ENCODE measurements at regions not wholly inside any gene's neighbourhood (a gene's known extent, or its start where the extent isn't known, plus 50 kb on each side); places are given as distances from the start of the nearest gene placed in this dataset.

- TF ChIP-seq FOXP2 (optimal IDR thresholded peaks at IDR 0.05; ENCODE audit: borderline replicate concordance, extremely low read depth, extremely low read length, insufficient read depth) (no peak), SIN3A (IDR thresholded peaks at IDR 0.05; ENCODE audit: borderline replicate concordance, insufficient read depth, low read length) (no peak)
Observed at GRCh38 chr1:29519108-29519787, 282.9 kb downstream of the PTPRU start.

GRCh38 chr1:29518183-29518835 lies 282.0 kb downstream of the PTPRU start:
- TF ChIP-seq TAF1 (IDR thresholded peaks at IDR 0.05; ENCODE audit: borderline replicate concordance, insufficient read depth, low read length) (no peak), FOXP2 (optimal IDR thresholded peaks at IDR 0.05; ENCODE audit: borderline replicate concordance, extremely low read depth, extremely low read length, insufficient read depth) (no peak), POLR2AphosphoS5 (IDR thresholded peaks at IDR 0.05; ENCODE audit: low read depth, low read length) (no peak), REST (IDR thresholded peaks at IDR 0.05; ENCODE audit: insufficient read depth in 1 of 2, low read depth in 2 of 2, low read length in 2 of 2) (no peak), SIN3A (IDR thresholded peaks at IDR 0.05; ENCODE audit: borderline replicate concordance, insufficient read depth, low read length) (no peak)

- TF ChIP-seq SIN3A (IDR thresholded peaks at IDR 0.05; ENCODE audit: borderline replicate concordance, insufficient read depth, low read length): no peak
- TF ChIP-seq REST (IDR thresholded peaks at IDR 0.05; ENCODE audit: insufficient read depth in 1 of 2, low read depth in 2 of 2, low read length in 2 of 2): no peak
- no peak for TF ChIP-seq POLR2AphosphoS5 (IDR thresholded peaks at IDR 0.05; ENCODE audit: low read depth, low read length)
- no peak for TF ChIP-seq FOXP2 (optimal IDR thresholded peaks at IDR 0.05; ENCODE audit: borderline replicate concordance, extremely low read depth, extremely low read length, insufficient read depth)
- TF ChIP-seq TAF1 (IDR thresholded peaks at IDR 0.05; ENCODE audit: borderline replicate concordance, insufficient read depth, low read length): no peak
Observed at GRCh38 chr1:29517251-29518086, 281.1 kb downstream of the PTPRU start.

GRCh38 chr1:29516063-29516820 lies 279.9 kb downstream of the PTPRU start:
- no peak for TF ChIP-seq SIN3A (IDR thresholded peaks at IDR 0.05; ENCODE audit: borderline replicate concordance, insufficient read depth, low read length)
- TF ChIP-seq FOXP2 (optimal IDR thresholded peaks at IDR 0.05; ENCODE audit: borderline replicate concordance, extremely low read depth, extremely low read length, insufficient read depth): no peak
- no peak for TF ChIP-seq POLR2AphosphoS5 (IDR thresholded peaks at IDR 0.05; ENCODE audit: low read depth, low read length)
- no peak for TF ChIP-seq REST (IDR thresholded peaks at IDR 0.05; ENCODE audit: insufficient read depth in 1 of 2, low read depth in 2 of 2, low read length in 2 of 2)
- TF ChIP-seq TAF1 (IDR thresholded peaks at IDR 0.05; ENCODE audit: borderline replicate concordance, insufficient read depth, low read length): no peak

Data from PFSK-1 (cell line).